ENCODE measurements at regions not wholly inside any gene's neighbourhood (a gene's known extent, or its start where the extent isn't known, plus 50 kb on each side); places are given as distances from the start of the nearest gene placed in this dataset.

- TF ChIP-seq CTCF (IDR thresholded peaks at IDR 0.05; ENCODE audit: low read depth, low read length), result no peak
- no peak overlapping the region for H3K4me3 ChIP-seq (replicated peaks in 1 of 2; ENCODE audit: low read depth in 2 of 2, low read length in 2 of 2)
- DNase-seq (ENCODE audit: low read depth in 2 of 2), result no peak
These were observed 255.6 kb downstream of the ENGASE start for GRCh38 chr17:79330229-79330628.

GRCh38 chr17:79326814-79327213 lies 252.2 kb downstream of the ENGASE start:
- no peak for TF ChIP-seq CTCF (IDR thresholded peaks at IDR 0.05; ENCODE audit: low read depth, low read length)
- no peak for DNase-seq (ENCODE audit: low read depth in 2 of 2)

GRCh38 chr17:79325709-79326430 lies 251.2 kb downstream of the ENGASE start:
- DNase-seq (ENCODE audit: low read depth in 2 of 2), result peak in 1 of 2 donors; percentile 2
- H3K4me3 ChIP-seq (replicated peaks in 1 of 2; ENCODE audit: low read depth in 2 of 2, low read length in 2 of 2), result no peak overlapping the region
- TF ChIP-seq CTCF (IDR thresholded peaks at IDR 0.05; ENCODE audit: low read depth, low read length), result no peak

More at GRCh38 chr17:79326814-79327213, 252.2 kb downstream of the ENGASE start:
- H3K4me3 ChIP-seq (replicated peaks in 1 of 2; ENCODE audit: low read depth in 2 of 2, low read length in 2 of 2), result no peak overlapping the region

- H3K4me3 ChIP-seq (replicated peaks in 1 of 2; ENCODE audit: low read depth in 2 of 2, low read length in 2 of 2), result no peak overlapping the region
- TF ChIP-seq CTCF (IDR thresholded peaks at IDR 0.05; ENCODE audit: low read depth, low read length), result no peak
- no peak for DNase-seq (ENCODE audit: low read depth in 2 of 2)
These were observed 249.6 kb downstream of the ENGASE start for GRCh38 chr17:79324194-79324593.

GRCh38 chr17:79323566-79323965 lies 248.9 kb downstream of the ENGASE start:
- no peak overlapping the region for H3K4me3 ChIP-seq (replicated peaks in 1 of 2; ENCODE audit: low read depth in 2 of 2, low read length in 2 of 2)
- TF ChIP-seq CTCF (IDR thresholded peaks at IDR 0.05; ENCODE audit: low read depth, low read length), result no peak
- no peak for DNase-seq (ENCODE audit: low read depth in 2 of 2)

- no peak overlapping the region for H3K4me3 ChIP-seq (replicated peaks in 1 of 2; ENCODE audit: low read depth in 2 of 2, low read length in 2 of 2)
- no peak for DNase-seq (ENCODE audit: low read depth in 2 of 2)
- no peak for TF ChIP-seq CTCF (IDR thresholded peaks at IDR 0.05; ENCODE audit: low read depth, low read length)
These were observed 247.8 kb downstream of the ENGASE start for GRCh38 chr17:79322211-79323123.

Data from cardiac fibroblast (primary cell).